Hepatocyte (in vitro differentiated cells): ENCODE measurements at regions not wholly inside any gene's neighbourhood (a gene's known extent, or its start where the extent isn't known, plus 50 kb on each side); places are given as distances from the start of the nearest gene placed in this dataset.

Experiments used
- CTCF ChIP-seq: fragments of 200-600 bp; sonication (generic); IDR thresholded peaks from 2 replicates; pipeline ENCODE4 v1.5.1; 2016; ENCODE audit warnings: antibody characterized with exemption, mild to moderate bottlenecking; ENCODE audit not compliant: poor library complexity
- EZH2 ChIP-seq: fragments of 200-600 bp; sonication (generic); IDR thresholded peaks from 2 replicates; pipeline ENCODE4 v1.6.1; 2016; ENCODE audit warnings: antibody characterized with exemption, mild to moderate bottlenecking, borderline replicate concordance
- EZH2phosphoT487 ChIP-seq: fragments of 200-600 bp; sonication (generic); IDR thresholded peaks from one replicate; pipeline ENCODE4 v1.6.1; 2018; ENCODE audit warnings: antibody characterized with exemption, mild to moderate bottlenecking, low read depth, moderate library complexity; ENCODE audit not compliant: unreplicated experiment, severe bottlenecking

- no peak for TF ChIP-seq EZH2
- TF ChIP-seq CTCF: no peak
- peak; percentile 90 for TF ChIP-seq EZH2phosphoT487
Observed at GRCh38 chr17:53141280-53141679, 681.4 kb upstream of the KIF2B start.
